HUDEP-2 (cell line): ENCODE measurements at regions not wholly inside any gene's neighbourhood (a gene's known extent, or its start where the extent isn't known, plus 50 kb on each side); places are given as distances from the start of the nearest gene placed in this dataset.

Source experiments
- DNase-seq, 76 experiments: peaks; one replicate each; lab custom pipeline; 2025; ENCODE audit not compliant: unreplicated experiment in 76 of 76; lab: John Stamatoyannopoulos, UW

DNA sequence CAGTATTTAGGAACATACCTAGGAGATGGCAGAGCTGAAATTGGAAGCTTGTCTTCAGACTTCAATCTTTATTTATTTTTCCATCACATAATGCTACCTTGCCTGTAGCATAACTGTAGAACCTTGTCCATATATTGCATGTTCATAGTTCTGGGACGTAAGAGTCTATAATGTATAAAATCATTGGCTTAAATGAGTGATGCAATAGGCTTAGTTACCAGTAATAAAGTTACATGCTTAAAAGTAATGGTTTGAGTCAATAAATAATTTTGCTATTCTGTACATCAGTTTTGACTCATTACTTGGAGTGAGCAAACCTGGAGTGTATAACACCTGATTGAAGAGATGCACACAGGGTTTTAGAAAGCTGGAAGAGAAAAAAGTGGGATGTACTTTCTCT lies 229.3 kb downstream of the CDCA7 start:
- DNase-seq: no peak

DNA sequence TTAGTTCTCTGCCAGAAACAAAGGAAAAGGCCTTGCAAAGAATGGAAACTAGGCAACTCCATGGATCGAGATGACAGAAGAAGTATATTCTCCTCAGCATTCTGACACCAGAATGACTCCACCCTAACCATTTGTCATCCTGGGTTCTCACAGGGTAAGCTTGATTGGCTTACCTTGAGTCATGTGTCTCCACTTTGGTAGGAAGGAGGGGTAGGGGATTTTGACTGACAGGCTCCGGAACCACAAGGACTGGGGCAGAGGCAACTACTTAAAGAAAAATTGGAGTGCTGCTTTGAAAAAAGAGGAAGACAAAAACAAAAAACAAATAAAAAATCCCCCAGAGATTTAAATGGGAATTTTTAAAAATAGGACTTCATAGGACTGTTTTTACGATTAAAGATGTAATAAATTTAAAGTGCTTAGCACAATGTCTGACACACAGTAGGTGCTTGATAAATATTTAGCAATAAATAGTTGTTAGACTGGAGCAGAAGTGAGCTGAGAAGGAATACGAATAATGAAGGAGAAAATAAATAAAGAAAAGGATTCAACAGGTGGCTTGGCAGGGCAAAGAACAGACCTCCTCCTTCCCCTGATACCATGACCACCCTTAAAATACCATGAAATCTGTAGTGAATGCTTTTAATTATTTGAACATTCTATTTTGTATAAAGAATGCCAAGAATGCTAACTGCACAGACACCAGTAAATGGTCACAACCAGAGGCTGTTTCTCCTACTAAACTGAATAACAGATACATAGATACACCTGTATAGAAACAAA lies 230.2 kb downstream of the CDCA7 start:
- DNase-seq: no peak

DNA sequence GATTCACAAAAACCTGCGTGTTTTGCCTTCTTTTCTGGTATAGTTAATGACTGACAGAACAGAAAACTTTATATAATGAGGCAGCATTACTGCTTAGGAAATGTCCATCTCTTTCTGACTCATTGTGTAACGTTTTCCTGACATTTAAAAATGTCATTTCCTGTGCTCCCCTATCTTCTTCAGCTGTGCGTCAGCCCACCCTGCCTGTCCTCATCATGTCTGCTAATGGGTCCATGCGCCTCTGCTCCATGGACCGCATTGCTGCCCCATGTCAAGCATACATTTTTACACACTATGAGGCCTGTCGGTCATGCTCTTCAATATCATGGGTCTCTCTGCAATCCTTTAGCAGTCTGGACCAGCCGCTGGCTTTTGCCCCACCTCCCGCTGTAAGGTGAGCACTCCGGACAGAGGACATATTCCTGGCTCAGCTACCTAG lies 234.3 kb downstream of the CDCA7 start:
- DNase-seq: no peak

DNA sequence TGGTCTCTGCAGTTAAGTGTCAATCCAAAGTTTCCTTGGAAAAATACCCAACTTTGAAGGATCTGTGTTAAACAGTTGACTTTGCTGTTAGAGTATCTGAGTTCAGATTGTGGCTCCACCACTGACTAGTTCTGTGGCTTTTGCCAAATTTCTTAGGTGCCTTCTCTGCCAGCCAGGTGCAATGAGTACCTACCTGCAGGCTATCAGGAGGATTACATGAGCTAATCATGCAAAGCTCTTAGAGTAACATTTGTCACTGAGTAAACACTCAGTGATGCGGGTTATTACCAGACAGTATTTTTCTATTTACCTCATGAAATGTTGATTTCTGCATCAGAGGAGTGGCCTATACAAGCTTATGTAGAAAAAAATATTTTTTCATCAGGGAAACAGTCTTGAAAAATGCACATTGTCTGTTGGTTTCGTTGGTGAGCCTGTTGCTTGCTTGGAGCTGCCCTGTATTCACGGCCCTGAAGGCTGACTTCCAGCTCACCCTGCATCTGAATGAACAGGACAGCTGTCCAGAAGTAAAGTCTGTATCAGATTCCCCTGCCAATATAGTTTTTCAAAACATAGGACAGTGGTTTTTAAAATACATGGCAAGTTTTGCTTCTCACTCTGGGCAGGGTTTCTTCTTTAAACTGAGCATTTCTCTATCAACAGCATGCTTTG lies 235.1 kb downstream of the CDCA7 start:
- no peak for DNase-seq

DNA sequence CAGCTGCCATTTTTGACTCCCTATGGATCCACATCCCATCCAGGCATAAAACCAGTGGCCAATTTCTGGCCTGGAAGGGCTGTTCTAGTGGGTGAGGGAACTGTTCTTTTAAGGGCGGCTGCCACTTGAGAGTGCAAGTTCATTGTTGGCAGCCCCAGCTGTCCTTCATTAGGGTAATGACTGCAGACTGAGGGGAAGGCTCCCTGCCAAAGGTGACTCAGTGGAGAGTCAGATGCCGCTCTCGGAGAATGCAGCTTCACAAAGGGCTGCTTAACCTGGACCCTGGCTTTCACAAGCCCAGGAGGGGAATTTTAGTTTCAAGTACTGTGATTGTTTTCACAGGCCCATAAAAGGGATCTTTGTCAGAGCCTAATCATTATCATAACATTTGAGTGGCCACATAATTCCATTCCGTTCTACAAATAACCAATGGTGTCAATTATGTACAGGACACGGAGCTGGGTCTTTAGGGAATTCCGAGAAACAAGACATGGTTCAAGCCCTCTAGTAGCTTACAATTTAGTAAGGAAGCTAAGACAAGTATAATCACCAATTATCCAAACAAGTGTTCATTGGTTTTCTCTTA lies 235.7 kb downstream of the CDCA7 start:
- DNase-seq: no peak

DNA sequence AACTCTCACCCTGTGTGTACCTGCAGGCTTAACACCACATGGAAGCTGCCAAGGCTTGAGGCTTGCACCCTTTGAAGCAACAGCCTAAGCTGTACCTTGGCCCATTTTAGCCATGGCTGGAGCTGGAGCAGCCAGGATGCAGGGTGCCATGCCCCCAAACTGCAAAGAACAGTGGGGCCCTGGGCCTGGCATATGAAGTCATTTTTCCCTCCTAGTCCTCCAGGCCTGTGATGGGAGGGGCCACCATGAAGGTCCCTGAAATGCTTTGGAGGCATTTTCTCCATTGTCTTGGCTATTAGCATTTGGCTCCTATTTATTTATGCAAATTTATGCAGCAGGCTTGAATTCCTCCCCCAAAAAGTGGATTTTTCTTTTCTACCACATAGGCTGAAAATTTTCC lies 238.4 kb downstream of the CDCA7 start:
- no peak for DNase-seq

DNA sequence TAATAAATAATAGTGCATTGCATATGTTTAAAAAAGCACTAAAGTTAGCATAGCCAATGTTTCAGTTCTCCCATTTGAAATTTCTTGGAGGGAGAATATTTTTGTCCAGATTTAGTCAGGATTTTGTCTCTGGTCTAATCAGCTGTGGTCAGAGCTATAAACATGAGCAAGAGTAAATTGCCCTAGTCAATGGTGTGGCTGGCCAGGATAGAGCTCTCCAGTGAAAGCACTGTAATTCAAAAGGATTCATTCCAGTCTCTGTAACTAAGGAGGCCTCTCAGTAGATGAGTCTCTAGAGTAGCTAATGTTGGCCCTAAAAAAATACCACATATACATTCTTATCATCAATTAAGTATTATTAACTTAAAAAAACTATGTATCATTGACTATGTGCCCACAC lies 241.6 kb downstream of the CDCA7 start:
- no peak for DNase-seq

DNA sequence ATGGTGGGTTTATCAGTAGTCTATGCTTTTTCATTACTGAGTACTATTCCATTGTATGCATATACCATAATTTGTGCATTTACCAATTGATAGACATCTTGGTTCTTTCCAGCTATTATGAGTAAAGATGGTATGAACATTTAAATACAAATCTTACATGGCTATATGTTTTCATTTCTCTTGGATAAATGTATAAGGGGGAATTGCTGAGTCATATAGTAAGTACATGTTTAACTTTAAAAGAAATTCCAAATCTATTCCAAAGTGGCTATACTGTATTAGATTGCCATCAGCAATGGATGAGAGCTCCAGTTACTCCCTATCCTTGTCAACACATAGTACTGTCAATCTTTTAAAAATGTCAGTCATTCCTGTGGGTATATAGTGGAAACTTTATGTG lies 243.9 kb downstream of the CDCA7 start:
- no peak for DNase-seq

DNA sequence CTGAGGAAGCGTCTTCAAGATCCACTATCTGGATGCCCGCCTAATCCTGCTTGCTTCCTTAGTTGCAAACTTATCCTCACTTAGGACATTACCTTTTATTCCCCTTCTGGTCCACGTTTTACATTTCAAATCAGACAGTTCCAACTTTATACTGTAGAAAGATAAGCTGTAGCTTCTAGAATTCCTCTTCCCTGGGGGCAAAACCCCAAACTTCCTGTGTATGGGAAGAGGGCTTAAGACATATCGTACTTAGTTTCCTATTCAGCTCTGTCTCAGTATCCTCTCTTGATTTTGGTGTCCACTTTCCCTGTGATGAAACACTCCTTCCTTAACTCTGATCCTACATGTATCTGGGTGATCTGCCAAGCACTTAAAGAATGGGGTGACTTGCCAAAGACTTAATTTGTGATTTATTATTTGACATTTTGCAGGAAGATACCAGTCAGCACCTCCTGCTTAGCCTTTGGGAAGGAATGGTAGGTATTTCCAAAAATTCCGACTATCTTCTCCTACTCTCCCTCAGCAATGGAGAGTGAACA lies 245.2 kb downstream of the CDCA7 start:
- no peak for DNase-seq

DNA sequence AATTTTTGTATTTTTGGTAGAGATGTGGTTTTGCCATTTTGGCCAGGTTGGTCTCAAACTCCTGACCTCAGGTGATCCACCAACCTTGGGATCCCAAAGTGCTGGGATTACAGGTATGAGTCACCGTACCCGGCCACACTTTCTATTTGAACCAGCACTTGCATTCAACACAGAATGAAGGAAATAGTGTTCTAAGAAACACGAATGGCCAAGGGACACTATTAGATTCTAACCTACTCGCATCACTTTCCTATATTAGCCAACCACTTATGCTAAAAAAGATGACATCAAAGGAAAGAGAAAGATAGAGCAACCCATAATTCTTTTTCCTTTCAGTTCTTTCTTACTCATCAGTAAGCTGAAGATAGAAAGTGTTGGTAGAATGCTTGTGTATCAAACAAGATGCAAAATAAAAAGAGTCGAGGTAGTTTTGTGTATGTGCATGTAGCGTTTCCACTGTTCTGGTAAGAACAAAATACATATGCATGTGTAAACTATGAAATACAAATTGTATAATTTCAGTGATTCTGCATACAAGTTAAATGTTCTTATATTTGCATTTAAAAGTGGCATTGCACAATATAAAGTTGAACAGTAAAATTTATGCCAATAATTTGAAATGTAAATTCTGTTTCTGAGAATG lies 247.6 kb downstream of the CDCA7 start:
- DNase-seq: no peak

DNA sequence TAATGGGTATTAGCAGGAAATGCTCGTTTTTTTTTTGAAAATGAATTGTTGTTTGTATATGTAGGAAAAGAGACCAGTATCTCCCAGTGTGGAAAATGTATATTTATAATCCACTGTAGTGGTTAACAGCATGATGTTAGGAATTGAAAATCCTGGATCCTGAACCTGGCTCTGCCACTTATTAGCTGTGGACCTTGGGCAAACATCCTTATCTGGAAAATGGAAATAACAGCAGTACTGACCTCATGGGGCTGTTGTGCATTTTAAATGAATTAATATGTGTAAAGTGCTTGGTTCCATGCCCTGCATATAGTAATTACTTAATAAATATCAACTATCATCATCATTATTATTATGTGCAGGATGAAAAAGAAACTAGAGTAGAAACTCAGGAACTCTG lies 251.3 kb downstream of the CDCA7 start:
- no peak for DNase-seq

DNA sequence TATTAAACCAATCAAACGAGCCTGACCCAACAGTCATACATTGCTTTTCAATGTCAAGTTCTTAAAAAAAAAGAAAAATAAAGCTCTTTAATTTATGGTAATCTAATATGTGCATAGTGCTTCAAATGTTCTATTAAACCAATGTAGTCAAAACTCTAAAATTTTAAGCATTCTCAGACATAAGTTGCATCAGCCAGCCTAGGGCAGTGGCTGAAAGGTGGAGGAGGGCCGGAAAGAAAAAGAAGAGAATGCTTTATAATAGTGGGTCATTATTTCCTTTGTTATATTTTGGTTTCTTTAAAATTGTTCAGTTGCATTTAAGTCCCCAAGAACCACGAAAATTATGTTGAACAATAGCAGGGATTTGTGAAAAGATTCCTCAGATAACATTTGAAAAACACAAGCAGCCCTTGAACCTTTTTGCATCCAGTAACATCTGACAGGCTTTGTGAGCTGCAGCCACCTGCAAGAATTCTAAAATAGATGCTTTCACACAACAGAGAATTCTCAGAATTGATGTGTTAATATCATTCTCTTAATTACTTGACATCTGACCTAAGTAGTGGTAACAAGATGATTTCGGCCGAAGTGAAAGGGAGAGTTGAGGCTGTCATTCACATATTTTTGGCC lies 252.1 kb downstream of the CDCA7 start:
- no peak for DNase-seq

DNA sequence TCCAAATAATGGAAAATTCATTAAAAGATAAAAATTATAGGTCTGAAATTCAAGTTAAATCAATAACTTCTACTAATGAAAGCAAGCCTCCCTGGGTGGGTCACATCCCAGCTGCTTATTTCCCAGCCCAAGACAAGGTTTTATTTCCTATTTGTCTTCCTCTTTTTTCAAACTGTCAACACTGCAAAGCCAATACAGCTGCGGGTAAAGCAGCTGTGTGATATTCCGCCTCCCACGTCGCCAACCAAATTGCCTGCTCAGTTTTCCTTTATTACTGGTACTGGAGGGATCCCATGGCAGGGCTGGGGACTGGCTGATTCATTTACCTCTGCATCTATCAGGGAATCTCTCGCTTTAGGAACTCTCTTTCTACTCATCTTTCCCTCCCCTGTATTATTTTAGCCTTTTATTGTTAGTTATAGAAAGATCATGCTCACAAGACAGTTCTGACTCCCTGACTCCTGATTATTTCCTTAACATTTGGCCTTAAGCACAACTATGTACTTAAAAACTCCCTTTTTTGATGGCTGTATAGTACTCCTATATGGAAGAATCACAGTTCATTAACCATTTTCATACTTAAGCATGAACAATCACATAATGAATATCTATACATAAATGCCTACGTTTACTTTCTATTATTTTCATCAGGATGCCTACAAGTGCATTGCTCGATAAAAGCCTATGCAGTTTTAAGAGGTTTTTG lies 253.1 kb downstream of the CDCA7 start:
- no peak for DNase-seq

DNA sequence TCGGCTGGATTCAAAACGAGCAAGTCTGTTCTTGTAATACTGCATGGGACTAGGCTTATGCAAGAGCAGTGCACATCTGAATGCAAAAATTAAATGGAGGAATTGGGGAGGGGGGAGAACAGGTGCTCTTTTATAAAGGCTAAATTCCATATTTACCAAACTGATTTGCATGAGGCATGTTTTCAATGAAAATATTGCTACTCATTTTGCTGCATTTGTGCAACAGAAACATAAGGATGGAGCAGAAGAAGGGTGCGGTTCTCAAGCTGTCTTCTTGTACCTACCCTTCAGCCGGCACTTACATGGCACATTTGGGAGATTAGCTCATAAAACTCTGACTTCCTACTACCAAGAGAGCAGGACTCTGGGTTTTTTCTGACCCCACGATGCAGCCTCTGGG lies 256.4 kb downstream of the CDCA7 start:
- DNase-seq: no peak

DNA sequence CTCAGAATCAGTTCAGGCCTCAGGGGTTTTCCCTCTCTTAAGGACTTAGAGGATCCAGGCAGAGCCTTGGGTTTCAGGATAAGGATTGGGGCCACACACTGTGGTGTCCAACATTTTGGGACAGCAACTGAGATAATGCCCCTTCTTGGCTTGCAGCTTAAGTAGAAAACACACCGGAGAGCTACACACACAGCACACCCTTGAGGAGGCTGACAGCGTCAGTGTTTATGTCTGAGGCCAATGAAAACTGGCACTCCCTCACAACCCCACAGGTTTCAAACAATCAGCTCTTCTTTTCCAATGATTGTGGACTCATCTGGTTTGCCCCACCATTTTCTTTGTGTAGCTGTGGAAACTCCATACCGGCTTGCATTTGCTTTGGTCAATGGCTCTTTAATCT lies 257.7 kb downstream of the CDCA7 start:
- no peak for DNase-seq

DNA sequence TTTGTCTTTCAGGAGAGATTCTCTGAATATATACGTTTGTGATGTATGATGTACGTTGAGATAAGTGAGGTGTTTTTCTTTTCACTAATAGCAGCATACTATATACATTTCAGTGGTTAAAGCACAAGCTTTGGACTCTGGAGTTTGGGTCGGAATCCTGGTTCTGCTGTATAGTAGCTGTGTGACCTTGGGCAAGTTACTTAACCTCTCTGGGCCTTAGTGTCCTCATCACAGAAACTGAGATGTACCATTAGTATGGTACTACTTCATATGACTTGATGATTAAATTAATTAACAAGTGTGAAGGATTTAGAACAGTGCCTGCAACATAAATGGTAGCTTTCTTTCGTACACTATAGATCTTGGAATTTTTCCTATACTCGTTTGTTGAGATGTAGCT lies 258.7 kb downstream of the CDCA7 start:
- DNase-seq: no peak

DNA sequence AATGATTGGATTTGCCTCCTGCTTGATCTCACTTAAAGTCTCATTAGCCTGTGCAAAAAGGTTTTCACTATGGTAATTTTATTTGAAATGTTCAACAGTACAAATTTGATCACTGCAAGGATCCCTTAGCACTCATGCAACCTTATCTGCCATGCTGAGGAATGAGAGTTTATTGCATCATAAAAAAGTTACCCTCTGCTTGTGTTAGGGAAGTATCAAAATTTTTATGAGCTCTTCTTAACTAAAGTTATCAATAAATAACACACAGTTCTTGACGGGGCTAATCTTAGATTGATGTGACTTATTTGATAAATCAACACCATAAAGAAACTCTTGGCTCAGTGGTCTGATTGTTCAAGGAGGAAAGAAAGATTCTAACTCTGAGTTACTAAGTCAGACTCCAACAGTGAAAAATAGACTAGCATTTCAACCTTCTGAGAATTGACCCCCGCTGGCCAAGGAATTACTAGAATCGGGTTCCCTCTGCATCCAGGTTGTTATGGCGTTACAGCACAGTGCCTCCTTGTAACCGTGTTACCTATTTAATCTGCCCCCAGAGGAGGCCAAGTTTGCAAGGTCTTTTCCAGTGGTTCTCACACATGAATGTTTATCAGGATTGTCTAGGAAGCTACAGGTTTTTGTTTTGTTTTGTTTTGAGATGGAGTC lies 259.7 kb downstream of the CDCA7 start:
- no peak for DNase-seq

DNA sequence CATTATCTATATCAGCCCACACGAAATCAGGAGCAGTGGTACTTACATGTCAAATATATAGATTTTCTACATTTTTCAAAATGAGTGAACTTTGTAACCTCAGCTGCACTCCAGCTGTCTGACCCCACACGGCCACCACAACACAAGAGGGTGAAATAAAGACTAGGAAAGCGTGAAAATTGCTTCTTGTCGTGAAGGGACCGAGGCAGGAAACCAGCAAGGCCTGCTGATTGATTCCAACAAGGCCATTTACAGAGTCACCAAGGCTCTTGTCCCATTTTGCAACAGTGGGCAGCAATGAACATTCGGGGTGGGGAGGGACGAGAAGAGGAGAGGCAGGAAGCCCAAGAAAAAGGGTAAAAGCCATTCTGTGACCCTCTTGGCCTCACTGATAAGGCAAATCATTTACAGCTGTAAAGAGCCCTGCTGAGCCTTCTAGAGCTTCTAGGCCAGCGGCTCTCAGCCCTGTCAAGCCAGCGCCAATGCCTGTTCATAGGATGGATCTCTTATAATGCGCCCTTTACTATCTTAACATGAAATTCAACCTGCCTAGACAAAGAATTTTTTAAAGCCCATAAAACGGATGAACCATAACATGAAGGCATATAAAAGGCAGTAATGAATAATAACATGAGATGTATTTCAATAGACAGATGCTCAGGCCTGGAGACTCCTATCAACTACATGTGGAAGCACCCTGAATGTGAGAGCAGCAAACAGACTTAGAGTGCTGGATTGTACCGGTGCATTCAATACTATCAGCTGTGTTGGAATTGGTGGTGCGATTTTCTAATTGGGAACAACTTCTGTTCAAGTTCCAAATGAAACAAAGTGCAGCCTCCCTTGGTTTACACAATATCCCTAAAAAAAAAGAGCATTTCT lies 269.0 kb downstream of the CDCA7 start:
- DNase-seq: peak in 1 of 76 experiments; percentile 1

DNA sequence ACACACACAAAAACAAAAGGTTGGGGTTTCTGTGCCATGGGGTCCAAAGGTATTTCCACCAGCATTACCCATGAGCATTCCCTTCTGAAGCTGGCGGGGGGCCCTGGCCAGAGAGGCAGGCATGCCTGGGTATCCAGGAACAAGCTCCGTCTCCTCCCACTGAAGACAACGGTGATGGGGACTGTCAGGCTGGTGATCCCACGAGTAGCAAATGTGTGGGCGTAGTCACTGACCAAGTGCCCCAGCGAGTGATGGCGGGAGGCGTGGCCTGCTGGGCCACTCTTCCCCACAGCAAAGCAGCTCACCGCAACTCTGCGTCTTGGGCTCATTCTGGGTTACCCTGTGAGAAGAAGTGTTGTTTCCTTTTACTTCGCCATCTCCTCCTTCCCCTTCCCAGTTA lies 270.6 kb downstream of the CDCA7 start:
- no peak for DNase-seq
